CD4-positive, alpha-beta memory T cell (primary cell): ENCODE measurements at regions not wholly inside any gene's neighbourhood (a gene's known extent, or its start where the extent isn't known, plus 50 kb on each side); places are given as distances from the start of the nearest gene placed in this dataset.

ENCODE experiments used
- CTCF ChIA-PET: fragments of 350-600 bp; sonication (Branson Sonifier 250); formaldehyde crosslinking; loops from one replicate; lab custom pipeline; 2021; ENCODE audit warnings: inconsistent platforms; ENCODE audit not compliant: partially characterized antibody; lab: Charles Lee
- POLR2A ChIA-PET: fragments of 350-600 bp; sonication (Branson Sonifier 250); formaldehyde crosslinking; loops from one replicate; lab custom pipeline; 2021; ENCODE audit not compliant: partially characterized antibody; lab: Charles Lee
- DNase-seq, 5 donors: peaks; one replicate each; pipeline versions ENCODE4 v3.0.0 to v3.0.0-alpha.2; 2020 to 2022; ENCODE audit warnings: mixed read lengths in 1 of 5
- H3K27ac ChIP-seq: one replicate; pipeline ENCODE4 v1.7.0; 2013; ENCODE audit warnings: low read depth, low read length
- H3K27me3 ChIP-seq: 2 replicates; pipeline ENCODE4 v1.7.0; 2013; ENCODE audit warnings: mild to moderate bottlenecking, low read length, moderate library complexity; ENCODE audit not compliant: insufficient read depth
- H3K36me3 ChIP-seq: 2 replicates; pipeline ENCODE4 v1.7.0; 2013; ENCODE audit warnings: mild to moderate bottlenecking, low read length, moderate library complexity; ENCODE audit not compliant: insufficient read depth
- H3K4me1 ChIP-seq: 2 replicates; pipeline ENCODE4 v1.7.0; 2013; ENCODE audit warnings: mild to moderate bottlenecking, low read length, moderate library complexity; ENCODE audit not compliant: insufficient read depth
- H3K4me3 ChIP-seq, 2 donors: one replicate each; pipeline ENCODE4 v1.7.0; 2013; ENCODE audit warnings: low read length in 2 of 2, mild to moderate bottlenecking in 1 of 2
- H3K9me3 ChIP-seq, 2 donors: one replicate each; pipeline ENCODE4 v1.7.0; 2013; ENCODE audit warnings: low read length in 2 of 2, control low read depth in 1 of 2; ENCODE audit not compliant: control insufficient read depth in 1 of 2
- H3K27ac Mint-ChIP-seq, 7 donors: one replicate each; pipeline ENCODE4 v1.8.0; 2020 to 2021; ENCODE audit warnings: mixed read lengths in 7 of 7, mild to moderate bottlenecking in 6 of 7, inconsistent platforms in 3 of 7, moderate library complexity in 3 of 7
- H3K27me3 Mint-ChIP-seq, 2 donors: one replicate each; pipeline ENCODE4 v1.8.0; 2020 to 2021; ENCODE audit warnings: mixed read lengths in 2 of 2
- H3K36me3 Mint-ChIP-seq, 2 donors: one replicate each; pipeline ENCODE4 v1.8.0; 2020 to 2021; ENCODE audit warnings: mixed read lengths in 2 of 2, inconsistent platforms in 1 of 2, mild to moderate bottlenecking in 1 of 2
- H3K4me1 Mint-ChIP-seq, 4 donors: one replicate each; pipeline ENCODE4 v1.8.0; 2020 to 2021; ENCODE audit warnings: mixed read lengths in 4 of 4, mild to moderate bottlenecking in 1 of 4
- H3K4me3 Mint-ChIP-seq, 8 donors: one replicate each; pipeline ENCODE4 v1.8.0; 2020 to 2021; ENCODE audit warnings: mixed read lengths in 8 of 8, mild to moderate bottlenecking in 7 of 8, moderate library complexity in 6 of 8, inconsistent platforms in 3 of 8
- H3K9me3 Mint-ChIP-seq, 8 donors: one replicate each; pipeline ENCODE4 v1.8.0; 2020 to 2021; ENCODE audit warnings: mixed read lengths in 8 of 8, mild to moderate bottlenecking in 5 of 8, inconsistent platforms in 3 of 8, moderate library complexity in 1 of 8
- intact Hi-C: fragments of 100-400 bp; cut with micrococcal nuclease; formaldehyde crosslinking; loops from one replicate; pipeline ENCODE4 v1.15.1; 2023

GRCh38 chr3:73291541-73291940, 230.1 kb downstream of the EBLN2 start:
- no peaks in the 10 kb centered on the region for H3K9me3 ChIP-seq
- H3K4me3 ChIP-seq: no peak overlapping the region
- Mint-ChIP-seq H3K27ac (no peak overlapping the region), H3K4me3 (no peak overlapping the region), H3K36me3 (no peaks in the 10 kb centered on the region), H3K9me3 (peaks cover 0 to 4% (median 0%) of the 10 kb centered on the region in 8 donors), H3K4me1 (no peaks in the 10 kb centered on the region), H3K27me3 (no peaks in the 10 kb centered on the region)
- intact Hi-C loops: no loop called here
- no peaks in the 10 kb centered on the region for H3K4me1 ChIP-seq
- CTCF ChIA-PET: no interaction called here
- no peak for DNase-seq
- no peak overlapping the region for H3K27ac ChIP-seq
- POLR2A ChIA-PET: no interaction called here
- H3K27me3 ChIP-seq: no peaks in the 10 kb centered on the region
- no peaks in the 10 kb centered on the region for H3K36me3 ChIP-seq

- intact Hi-C loops: no loop called here
- DNase-seq: no peak
- Mint-ChIP-seq H3K9me3 (peaks cover 0 to 4% (median 0%) of the 10 kb centered on the region in 8 donors), H3K27ac (no peak overlapping the region), H3K36me3 (no peaks in the 10 kb centered on the region), H3K27me3 (no peaks in the 10 kb centered on the region), H3K4me1 (no peaks in the 10 kb centered on the region), H3K4me3 (no peak overlapping the region)
- ChIA-PET POLR2A (no interaction called here), CTCF (interaction anchor here (0.6 kb wide), 1 partner anchor 191 kb away, joined by 3 read pairs; no protein-coding TSS in a partner anchor)
- no peaks in the 10 kb centered on the region for H3K4me1 ChIP-seq
- no peaks in the 10 kb centered on the region for H3K9me3 ChIP-seq
- H3K4me3 ChIP-seq: no peak overlapping the region
- no peak overlapping the region for H3K27ac ChIP-seq
- no peaks in the 10 kb centered on the region for H3K36me3 ChIP-seq
- H3K27me3 ChIP-seq: no peaks in the 10 kb centered on the region
Measured at GRCh38 chr3:73292220-73292619, 230.8 kb downstream of the EBLN2 start.

DNA sequence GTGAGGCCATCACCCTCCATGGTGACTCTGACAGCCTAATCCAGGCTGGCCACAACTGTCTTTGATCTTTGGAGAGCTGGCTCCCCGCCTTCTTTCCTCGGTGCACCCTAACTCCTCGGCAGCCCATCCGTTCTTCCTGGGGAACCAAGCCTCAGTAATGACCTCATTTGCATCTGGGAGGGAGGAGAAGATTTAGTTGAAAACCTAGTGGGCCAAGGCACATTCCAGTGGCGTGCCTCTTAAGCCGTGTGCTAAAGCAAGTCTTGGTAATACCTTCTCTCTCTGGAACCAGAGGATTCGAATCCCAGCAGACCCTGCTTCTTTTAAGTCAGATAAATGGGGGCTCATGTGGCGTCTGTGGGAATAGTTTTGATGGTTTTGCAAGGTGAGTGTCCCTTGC, 233.1 kb downstream of the EBLN2 start:
- no peaks in the 10 kb centered on the region for H3K4me1 ChIP-seq
- POLR2A ChIA-PET: no interaction called here
- CTCF ChIA-PET: no interaction called here
- no peak overlapping the region for H3K27ac ChIP-seq
- DNase-seq: no peak
- no peaks in the 10 kb centered on the region for H3K27me3 ChIP-seq
- Mint-ChIP-seq H3K4me3 (no peak overlapping the region), H3K4me1 (no peaks in the 10 kb centered on the region), H3K27ac (no peak overlapping the region), H3K9me3 (peaks cover 0 to 4% (median 0%) of the 10 kb centered on the region in 8 donors), H3K36me3 (no peaks in the 10 kb centered on the region), H3K27me3 (no peaks in the 10 kb centered on the region)
- no peak overlapping the region for H3K4me3 ChIP-seq
- H3K36me3 ChIP-seq: no peaks in the 10 kb centered on the region
- H3K9me3 ChIP-seq: no peaks in the 10 kb centered on the region
- intact Hi-C loops: no loop called here

DNA sequence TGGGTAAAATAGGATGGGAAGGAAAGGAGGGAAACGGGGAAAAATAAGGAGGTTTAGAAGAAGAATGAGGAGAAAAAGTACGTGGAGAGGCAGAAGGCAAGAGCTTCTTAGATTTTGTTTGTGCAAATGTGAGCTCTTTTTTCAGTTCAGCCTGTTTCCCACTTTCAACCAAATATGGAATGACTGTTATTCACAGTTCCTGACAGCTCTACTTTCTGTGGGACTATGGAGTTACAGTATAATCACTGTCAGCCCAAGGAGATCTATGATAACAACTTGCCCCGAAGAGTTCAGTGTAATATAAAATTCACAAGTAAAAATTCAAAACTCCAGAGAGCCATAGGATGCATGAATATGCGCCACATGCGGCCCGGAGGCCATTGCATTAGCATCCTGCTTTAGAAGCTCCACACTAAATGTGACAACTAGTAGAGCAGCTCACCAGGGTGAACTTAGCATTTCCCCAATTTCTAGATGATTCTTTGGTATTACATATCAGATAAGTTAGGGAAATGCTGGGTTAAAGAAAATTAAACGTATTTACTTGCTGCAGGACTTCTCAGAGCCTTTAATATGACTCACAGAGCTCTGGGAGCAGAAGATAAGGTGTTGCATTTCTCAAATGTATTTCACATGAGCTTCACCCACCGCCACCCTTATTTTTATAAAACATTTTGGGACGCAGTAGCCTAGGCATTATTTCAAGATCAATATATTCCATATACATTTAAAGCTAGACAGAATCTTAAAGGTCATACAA, 234.6 kb downstream of the EBLN2 start:
- Histone ChIP-seq H3K4me1 (no peaks in the 10 kb centered on the region), H3K27me3 (no peaks in the 10 kb centered on the region), H3K9me3 (no peaks in the 10 kb centered on the region), H3K27ac (no peak overlapping the region), H3K4me3 (no peak overlapping the region), H3K36me3 (no peaks in the 10 kb centered on the region)
- Mint-ChIP-seq H3K4me3 (no peak overlapping the region), H3K4me1 (no peaks in the 10 kb centered on the region), H3K36me3 (no peaks in the 10 kb centered on the region), H3K27ac (no peak overlapping the region), H3K27me3 (no peaks in the 10 kb centered on the region), H3K9me3 (peaks cover 0 to 4% (median 0%) of the 10 kb centered on the region in 8 donors)
- POLR2A ChIA-PET: no interaction called here
- intact Hi-C loops: no loop called here
- CTCF ChIA-PET: no interaction called here
- DNase-seq: no peak

GRCh38 chr3:73296859-73297258, 235.4 kb downstream of the EBLN2 start:
- Mint-ChIP-seq H3K27ac (no peak overlapping the region), H3K9me3 (peaks cover 0 to 4% (median 0%) of the 10 kb centered on the region in 8 donors), H3K4me3 (no peak overlapping the region), H3K36me3 (no peaks in the 10 kb centered on the region), H3K27me3 (peaks cover 0 to 2% of the 10 kb centered on the region in 2 donors), H3K4me1 (no peaks in the 10 kb centered on the region)
- H3K27me3 ChIP-seq: no peaks in the 10 kb centered on the region
- intact Hi-C loops: no loop called here
- no peaks in the 10 kb centered on the region for H3K9me3 ChIP-seq
- no peaks in the 10 kb centered on the region for H3K4me1 ChIP-seq
- H3K27ac ChIP-seq: no peak overlapping the region
- H3K4me3 ChIP-seq: no peak overlapping the region
- ChIA-PET POLR2A (no interaction called here), CTCF (no interaction called here)
- no peaks in the 10 kb centered on the region for H3K36me3 ChIP-seq
- no peak for DNase-seq

DNA sequence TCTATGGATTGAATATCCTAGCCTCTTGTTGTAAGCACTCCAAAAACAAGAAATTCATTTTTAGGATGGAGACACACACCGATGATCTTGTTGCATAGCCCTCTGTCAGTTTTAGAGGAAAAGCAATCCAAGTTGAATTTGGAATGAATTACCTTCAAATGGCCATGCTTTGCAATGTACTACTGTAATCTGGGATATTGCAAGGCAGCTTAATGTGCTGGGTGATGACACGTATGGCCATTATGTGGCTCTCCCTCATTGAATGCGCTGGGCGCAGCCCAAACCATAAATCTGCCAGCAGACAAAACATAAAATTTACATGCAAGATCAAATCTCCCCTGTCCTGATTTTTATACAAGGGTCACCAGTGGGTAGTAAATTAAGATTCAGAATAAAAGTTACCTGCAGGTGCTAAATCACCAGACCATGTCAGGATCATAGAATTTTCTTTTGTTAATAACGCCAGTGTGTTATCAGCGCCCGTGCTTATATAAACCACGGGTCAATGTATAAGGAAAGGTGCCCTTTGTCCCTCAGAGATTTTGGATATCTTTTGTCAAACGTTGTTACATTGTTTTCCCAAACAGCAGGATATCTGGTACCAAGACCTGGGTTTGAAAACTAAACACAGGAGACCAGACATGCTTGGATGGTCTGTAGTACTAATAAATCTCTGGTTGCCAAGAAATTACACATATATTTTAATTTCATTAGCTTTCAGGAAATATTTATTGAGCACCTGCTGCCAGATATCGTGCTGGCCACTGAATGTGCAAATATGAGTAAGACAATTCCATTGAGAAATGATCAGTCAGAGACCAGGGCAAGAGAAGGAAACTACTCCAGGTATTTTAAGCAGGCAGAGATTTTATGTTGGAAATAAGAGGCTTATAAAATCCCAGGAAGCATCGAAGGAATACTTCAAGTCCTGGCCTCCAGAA, 237.1 kb downstream of the EBLN2 start:
- Mint-ChIP-seq H3K36me3 (no peaks in the 10 kb centered on the region), H3K27ac (no peak overlapping the region), H3K9me3 (peaks cover 0 to 4% (median 0%) of the 10 kb centered on the region in 8 donors), H3K4me1 (no peaks in the 10 kb centered on the region), H3K4me3 (no peak overlapping the region), H3K27me3 (peaks cover 2% of the 10 kb centered on the region in 2 donors)
- Histone ChIP-seq H3K9me3 (no peaks in the 10 kb centered on the region), H3K27ac (no peak overlapping the region), H3K4me3 (no peak overlapping the region), H3K36me3 (no peaks in the 10 kb centered on the region), H3K27me3 (no peaks in the 10 kb centered on the region), H3K4me1 (no peaks in the 10 kb centered on the region)
- ChIA-PET CTCF (no interaction called here), POLR2A (no interaction called here)
- DNase-seq: no peak
- intact Hi-C loops: no loop called here

GRCh38 chr3:73299184-73299691, 237.8 kb downstream of the EBLN2 start:
- no peak overlapping the region for H3K27ac Mint-ChIP-seq
- no peak overlapping the region for H3K4me3 ChIP-seq
- no peak for DNase-seq
- H3K36me3 ChIP-seq: no peaks in the 10 kb centered on the region
- intact Hi-C loops: no loop called here
- H3K9me3 ChIP-seq: no peaks in the 10 kb centered on the region
- no peaks in the 10 kb centered on the region for H3K27me3 ChIP-seq
- no peak overlapping the region for H3K27ac ChIP-seq
- no peak overlapping the region for H3K4me3 Mint-ChIP-seq
- peaks cover 0 to 4% (median 0%) of the 10 kb centered on the region in 8 donors for H3K9me3 Mint-ChIP-seq
- peaks cover 2 to 3% of the 10 kb centered on the region in 2 donors for H3K27me3 Mint-ChIP-seq
- H3K36me3 Mint-ChIP-seq: no peaks in the 10 kb centered on the region
- no peaks in the 10 kb centered on the region for H3K4me1 ChIP-seq
- POLR2A ChIA-PET: no interaction called here
- CTCF ChIA-PET: no interaction called here
- H3K4me1 Mint-ChIP-seq: no peaks in the 10 kb centered on the region
